NB4 (cell line): ENCODE measurements at regions not wholly inside any gene's neighbourhood (a gene's known extent, or its start where the extent isn't known, plus 50 kb on each side); places are given as distances from the start of the nearest gene placed in this dataset.

Source experiments
- CTCF ChIP-seq: IDR thresholded peaks from one replicate; pipeline ENCODE4 v1.5.1; 2012; ENCODE audit warnings: low read depth, low read length
- MAX ChIP-seq: IDR thresholded peaks from 2 replicates; pipeline ENCODE4 v1.6.1; 2011; ENCODE audit warnings: low read depth, low read length
- MYC ChIP-seq: IDR thresholded peaks from 2 replicates; pipeline ENCODE4 v1.6.1; 2011; ENCODE audit warnings: low read depth, low read length
- POLR2A ChIP-seq: IDR thresholded peaks from 2 replicates; pipeline ENCODE4 v1.6.1; 2011; ENCODE audit warnings: mild to moderate bottlenecking; ENCODE audit not compliant: insufficient read length; ENCODE audit errors: extremely low read depth

GRCh38 chr4:159979953-159980352, 877.1 kb downstream of the RAPGEF2 start:
- TF ChIP-seq CTCF (no peak), POLR2A (no peak), MAX (no peak), MYC (no peak)
